Neural progenitor cell (in vitro differentiated cells): ENCODE measurements at regions not wholly inside any gene's neighbourhood (a gene's known extent, or its start where the extent isn't known, plus 50 kb on each side); places are given as distances from the start of the nearest gene placed in this dataset.
A peak's percentile ranks its signal among the peaks of the same experiment; 100 is the strongest.

Source experiments
- DNase-seq: peaks from one replicate; pipeline ENCODE4 v3.0.0-alpha.2; 2016; ENCODE audit warnings: low spot score
- H2AFZ ChIP-seq: fragments of 200-600 bp; sonication (generic); replicated peaks from 2 replicates; pipeline ENCODE4 v1.6.1; 2016; ENCODE audit warnings: antibody characterized with exemption
- H3F3A ChIP-seq: fragments of 200-600 bp; sonication (generic); 2 replicates; pipeline ENCODE4 v1.6.1; 2016; ENCODE audit warnings: antibody characterized with exemption, low read depth
- H3K27ac ChIP-seq: fragments of 200-600 bp; sonication (generic); 2 replicates; pipeline ENCODE4 v1.5.1; 2016; ENCODE audit warnings: mild to moderate bottlenecking
- H3K27me3 ChIP-seq: fragments of 200-600 bp; sonication (generic); 2 replicates; pipeline ENCODE4 v1.6.1; 2016; ENCODE audit warnings: mild to moderate bottlenecking, moderate library complexity
- H3K36me3 ChIP-seq: fragments of 200-600 bp; sonication (generic); 2 replicates; pipeline ENCODE4 v1.5.1; 2016
- H3K4me1 ChIP-seq: fragments of 200-600 bp; sonication (generic); 2 replicates; pipeline ENCODE4 v1.6.1; 2016; ENCODE audit warnings: mixed run types
- H3K4me2 ChIP-seq: fragments of 200-600 bp; sonication (generic); 2 replicates; pipeline ENCODE4 v1.6.1; 2016
- H3K4me3 ChIP-seq: fragments of 200-600 bp; sonication (generic); 2 replicates; pipeline ENCODE4 v1.5.1; 2016
- H3K79me2 ChIP-seq: fragments of 200-600 bp; sonication (generic); 2 replicates; pipeline ENCODE4 v1.6.1; 2016; ENCODE audit warnings: low read depth
- H3K9ac ChIP-seq: fragments of 200-600 bp; sonication (generic); 2 replicates; pipeline ENCODE4 v1.6.1; 2016
- H3K9me3 ChIP-seq: fragments of 200-600 bp; sonication (generic); 2 replicates; pipeline ENCODE4 v1.5.1; 2016; ENCODE audit warnings: low read depth
- H4K20me1 ChIP-seq: fragments of 200-600 bp; sonication (generic); 2 replicates; pipeline ENCODE4 v1.6.1; 2016; ENCODE audit warnings: low read depth
- H3K27ac Mint-ChIP-seq: 3 replicates; pipeline ENCODE4 v1.8.0; 2021; ENCODE audit warnings: mixed read lengths
- H3K27me3 Mint-ChIP-seq: 2 replicates; pipeline ENCODE4 v1.8.0; 2022; ENCODE audit warnings: low read depth, mild to moderate bottlenecking, inconsistent platforms, moderate library complexity, mixed read lengths; ENCODE audit not compliant: insufficient read depth
- H3K36me3 Mint-ChIP-seq: 3 replicates; pipeline ENCODE4 v1.8.0; 2021; ENCODE audit warnings: mixed read lengths
- H3K4me1 Mint-ChIP-seq: 3 replicates; pipeline ENCODE4 v1.8.0; 2021; ENCODE audit warnings: mixed read lengths
- H3K4me3 Mint-ChIP-seq: 3 replicates; pipeline ENCODE4 v1.8.0; 2021; ENCODE audit warnings: mild to moderate bottlenecking, moderate library complexity, mixed read lengths
- H3K9me3 Mint-ChIP-seq: 3 replicates; pipeline ENCODE4 v1.8.0; 2020; ENCODE audit warnings: mixed read lengths
- CTCF ChIP-seq: fragments of 200-600 bp; sonication (generic); IDR thresholded peaks from 2 replicates; pipeline ENCODE4 v1.5.1; 2017; ENCODE audit warnings: antibody characterized with exemption, mild to moderate bottlenecking
- EZH2 ChIP-seq: fragments of 200-600 bp; sonication (generic); IDR thresholded peaks from 2 replicates; pipeline ENCODE4 v1.6.1; 2017; ENCODE audit warnings: antibody characterized with exemption, mild to moderate bottlenecking, moderate library complexity
- EZH2phosphoT487 ChIP-seq: fragments of 200-600 bp; sonication (generic); IDR thresholded peaks from 2 replicates; pipeline ENCODE4 v1.6.1; 2017; ENCODE audit warnings: antibody characterized with exemption

- Mint-ChIP-seq H3K36me3 (no peaks in the 10 kb centered on the region), H3K4me1 (no peaks in the 10 kb centered on the region), H3K4me3 (no peak overlapping the region), H3K9me3 (peaks cover 12% of the 10 kb centered on the region), H3K27ac (no peak overlapping the region), H3K27me3 (no peaks in the 10 kb centered on the region)
- Histone ChIP-seq H2AFZ (no peak overlapping the region), H3K9ac (no peak overlapping the region), H3F3A (no peaks in the 10 kb centered on the region), H4K20me1 (no peaks in the 10 kb centered on the region), H3K27me3 (no peaks in the 10 kb centered on the region), H3K36me3 (no peaks in the 10 kb centered on the region), H3K79me2 (no peaks in the 10 kb centered on the region), H3K9me3 (no peaks in the 10 kb centered on the region), H3K4me1 (no peaks in the 10 kb centered on the region), H3K27ac (no peak overlapping the region), H3K4me2 (no peak overlapping the region), H3K4me3 (no peak overlapping the region)
- no peak for DNase-seq
- TF ChIP-seq CTCF (no peak), EZH2phosphoT487 (no peak), EZH2 (no peak)
These were observed 564.2 kb upstream of the PITX2 start for GRCh38 chr4:111187108-111187507.

GRCh38 chr4:111198446-111198845 is 575.6 kb upstream of the PITX2 start:
- Histone ChIP-seq H3K4me3 (no peak overlapping the region), H3K9me3 (no peaks in the 10 kb centered on the region), H3K9ac (no peak overlapping the region), H3K4me2 (no peak overlapping the region), H3K4me1 (no peaks in the 10 kb centered on the region), H2AFZ (no peak overlapping the region), H3K27ac (no peak overlapping the region), H3K27me3 (no peaks in the 10 kb centered on the region), H3K79me2 (no peaks in the 10 kb centered on the region), H3F3A (no peaks in the 10 kb centered on the region), H4K20me1 (no peaks in the 10 kb centered on the region), H3K36me3 (no peaks in the 10 kb centered on the region)
- Mint-ChIP-seq H3K27ac (no peak overlapping the region), H3K4me1 (no peaks in the 10 kb centered on the region), H3K36me3 (no peaks in the 10 kb centered on the region), H3K27me3 (peaks cover 3% of the 10 kb centered on the region), H3K4me3 (no peak overlapping the region), H3K9me3 (no peaks in the 10 kb centered on the region)
- TF ChIP-seq EZH2, result no peak
- TF ChIP-seq EZH2phosphoT487, result no peak
- no peak for TF ChIP-seq CTCF
- DNase-seq, result no peak

- no peak overlapping the region for H3K27ac ChIP-seq
- no peaks in the 10 kb centered on the region for H3K36me3 ChIP-seq
- H3K4me1 Mint-ChIP-seq, result peaks cover 3% of the 10 kb centered on the region
- DNase-seq, result no peak
- H3K4me2 ChIP-seq, result no peak overlapping the region
- H3K36me3 Mint-ChIP-seq, result no peaks in the 10 kb centered on the region
- no peak overlapping the region for H3K4me3 Mint-ChIP-seq
- H2AFZ ChIP-seq, result no peak overlapping the region
- no peaks in the 10 kb centered on the region for H3K27me3 ChIP-seq
- no peak overlapping the region for H3K4me3 ChIP-seq
- H3K4me1 ChIP-seq, result peaks cover 7% of the 10 kb centered on the region
- no peak overlapping the region for H3K27ac Mint-ChIP-seq
- no peaks in the 10 kb centered on the region for H3K79me2 ChIP-seq
- no peaks in the 10 kb centered on the region for H4K20me1 ChIP-seq
- H3K9me3 ChIP-seq, result no peaks in the 10 kb centered on the region
- H3F3A ChIP-seq, result no peaks in the 10 kb centered on the region
- no peak for TF ChIP-seq EZH2phosphoT487
- no peak for TF ChIP-seq EZH2
- no peak for TF ChIP-seq CTCF
- no peaks in the 10 kb centered on the region for H3K9me3 Mint-ChIP-seq
- H3K27me3 Mint-ChIP-seq, result peaks cover 2% of the 10 kb centered on the region
- no peak overlapping the region for H3K9ac ChIP-seq
These were observed 581.9 kb upstream of the PITX2 start for GRCh38 chr4:111204797-111205196.

- H4K20me1 ChIP-seq, result no peaks in the 10 kb centered on the region
- H3F3A ChIP-seq, result no peaks in the 10 kb centered on the region
- no peak overlapping the region for H3K4me3 ChIP-seq
- no peaks in the 10 kb centered on the region for H3K9me3 ChIP-seq
- Mint-ChIP-seq H3K27me3 (no peaks in the 10 kb centered on the region), H3K36me3 (no peaks in the 10 kb centered on the region), H3K9me3 (no peaks in the 10 kb centered on the region), H3K4me1 (peaks cover 5% of the 10 kb centered on the region), H3K4me3 (no peak overlapping the region), H3K27ac (no peak overlapping the region)
- no peaks in the 10 kb centered on the region for H3K79me2 ChIP-seq
- H2AFZ ChIP-seq, result no peak overlapping the region
- no peaks in the 10 kb centered on the region for H3K36me3 ChIP-seq
- H3K4me2 ChIP-seq, result no peak overlapping the region
- no peak overlapping the region for H3K27ac ChIP-seq
- no peak for TF ChIP-seq EZH2phosphoT487
- H3K4me1 ChIP-seq, result peaks cover 7% of the 10 kb centered on the region
- no peaks in the 10 kb centered on the region for H3K27me3 ChIP-seq
- peak; percentile 41 for DNase-seq
- H3K9ac ChIP-seq, result no peak overlapping the region
These were observed 586.1 kb upstream of the PITX2 start for GRCh38 chr4:111208970-111209369.
